ENCODE measurements at regions not wholly inside any gene's neighbourhood (a gene's known extent, or its start where the extent isn't known, plus 50 kb on each side); places are given as distances from the start of the nearest gene placed in this dataset.
A peak's percentile ranks its signal among the peaks of the same experiment; 100 is the strongest.
"Not testable (repeated sequence)": the region's sequence is repeated elsewhere in the genome, so short reads cannot be mapped to it uniquely, and the experiment has no call there.

GRCh38 chr4:188438391-188438824, 299.2 kb downstream of the TRIML1 start:
- not testable (repeated sequence) for DNase-seq

- DNase-seq: no peak
Measured at GRCh38 chr4:188439641-188440311, 300.5 kb downstream of the TRIML1 start.

GRCh38 chr4:188444500-188444899, 305.3 kb downstream of the TRIML1 start:
- no peak for DNase-seq

GRCh38 chr4:188448996-188449395, 309.8 kb downstream of the TRIML1 start:
- DNase-seq: not testable (repeated sequence)

GRCh38 chr4:188450571-188450970, 311.3 kb downstream of the TRIML1 start:
- no peak for DNase-seq

- no peak for DNase-seq
Measured at GRCh38 chr4:188452097-188452496, 312.9 kb downstream of the TRIML1 start.

GRCh38 chr4:188454575-188454974, 315.3 kb downstream of the TRIML1 start:
- no peak for DNase-seq

GRCh38 chr4:188455062-188455752, 316.0 kb downstream of the TRIML1 start:
- no peak for DNase-seq

GRCh38 chr4:188459381-188459780, 320.1 kb downstream of the TRIML1 start:
- DNase-seq: no peak

GRCh38 chr4:188463909-188464308, 324.7 kb downstream of the TRIML1 start:
- no peak for DNase-seq

- DNase-seq: no peak
Measured at GRCh38 chr4:188466001-188466400, 326.8 kb downstream of the TRIML1 start.

- DNase-seq: no peak
Measured at GRCh38 chr4:188484256-188484655, 345.0 kb downstream of the TRIML1 start.

GRCh38 chr4:188485906-188486305, 346.7 kb downstream of the TRIML1 start:
- DNase-seq: no peak

GRCh38 chr4:188492886-188493285, 353.6 kb downstream of the TRIML1 start:
- no peak for DNase-seq

- DNase-seq: no peak
Measured at GRCh38 chr4:188495169-188495568, 355.9 kb downstream of the TRIML1 start.

GRCh38 chr4:188511431-188511830, 372.2 kb downstream of the TRIML1 start:
- DNase-seq: no peak

- no peak for DNase-seq
Measured at GRCh38 chr4:188532751-188533150, 393.5 kb downstream of the TRIML1 start.

GRCh38 chr4:188534297-188534696, 395.1 kb downstream of the TRIML1 start:
- DNase-seq: no peak

- DNase-seq: no peak
Measured at GRCh38 chr4:188534917-188535316, 395.7 kb downstream of the TRIML1 start.

GRCh38 chr4:188536826-188537225, 397.6 kb downstream of the TRIML1 start:
- no peak for DNase-seq

- peak; percentile 9 for DNase-seq
Measured at GRCh38 chr4:188550296-188550695, 411.1 kb downstream of the TRIML1 start.

- no peak for DNase-seq
Measured at GRCh38 chr4:188551156-188551555, 411.9 kb downstream of the TRIML1 start.

- DNase-seq: no peak
Measured at GRCh38 chr4:188552741-188553275, 413.6 kb downstream of the TRIML1 start.

- DNase-seq: no peak
Measured at GRCh38 chr4:188554413-188554812, 415.2 kb downstream of the TRIML1 start.
